GM19328 (cell line): ENCODE measurements at regions not wholly inside any gene's neighbourhood (a gene's known extent, or its start where the extent isn't known, plus 50 kb on each side); places are given as distances from the start of the nearest gene placed in this dataset.
"Not testable (repeated sequence)": the region's sequence is repeated elsewhere in the genome, so short reads cannot be mapped to it uniquely, and the experiment has no call there.

Experiments used
- ATAC-seq: cut with Tn5 transposase; IDR thresholded peaks from one replicate; pipeline ENCODE4 v1.9.1; 2021; ENCODE audit warnings: mild to moderate bottlenecking, moderate library complexity; ENCODE audit not compliant: unreplicated experiment

- ATAC-seq = not testable (repeated sequence)
These were observed 215.0 kb downstream of the STIM2 start for GRCh38 chr4:27075603-27076002.

GRCh38 chr4:27078934-27079455 lies 218.4 kb downstream of the STIM2 start:
- no peak for ATAC-seq

GRCh38 chr4:27081675-27082586 lies 221.3 kb downstream of the STIM2 start:
- ATAC-seq = no peak

GRCh38 chr4:27082776-27083175 lies 222.1 kb downstream of the STIM2 start:
- ATAC-seq = no peak

GRCh38 chr4:27084685-27085361 lies 224.2 kb downstream of the STIM2 start:
- no peak for ATAC-seq

- no peak for ATAC-seq
These were observed 224.8 kb downstream of the STIM2 start for GRCh38 chr4:27085396-27085795.

- no peak for ATAC-seq
These were observed 226.8 kb downstream of the STIM2 start for GRCh38 chr4:27087306-27088045.

GRCh38 chr4:27088491-27088890 lies 227.8 kb downstream of the STIM2 start:
- ATAC-seq = no peak

- ATAC-seq = no peak
These were observed 228.5 kb downstream of the STIM2 start for GRCh38 chr4:27089186-27089585.

GRCh38 chr4:27090406-27090805 lies 229.8 kb downstream of the STIM2 start:
- ATAC-seq = no peak

GRCh38 chr4:27094224-27094623 lies 233.6 kb downstream of the STIM2 start:
- ATAC-seq = no peak

GRCh38 chr4:27094783-27095182 lies 234.1 kb downstream of the STIM2 start:
- ATAC-seq = no peak

- no peak for ATAC-seq
These were observed 235.6 kb downstream of the STIM2 start for GRCh38 chr4:27096142-27096824.

- ATAC-seq = no peak
These were observed 237.4 kb downstream of the STIM2 start for GRCh38 chr4:27098034-27098433.

GRCh38 chr4:27100713-27101112 lies 240.1 kb downstream of the STIM2 start:
- ATAC-seq = no peak

- ATAC-seq = no peak
These were observed 240.5 kb downstream of the STIM2 start for GRCh38 chr4:27101126-27101525.

- ATAC-seq = no peak
These were observed 240.9 kb downstream of the STIM2 start for GRCh38 chr4:27101561-27101960.

GRCh38 chr4:27111627-27112026 lies 251.0 kb downstream of the STIM2 start:
- no peak for ATAC-seq

GRCh38 chr4:27112587-27112986 lies 251.9 kb downstream of the STIM2 start:
- no peak for ATAC-seq

GRCh38 chr4:27115221-27115620 lies 254.6 kb downstream of the STIM2 start:
- ATAC-seq = no peak

- no peak for ATAC-seq
These were observed 256.8 kb downstream of the STIM2 start for GRCh38 chr4:27117453-27117852.
